Smooth muscle cell (in vitro differentiated cells): ENCODE measurements at regions not wholly inside any gene's neighbourhood (a gene's known extent, or its start where the extent isn't known, plus 50 kb on each side); places are given as distances from the start of the nearest gene placed in this dataset.

Experiments
- DNase-seq: peaks from one replicate; lab custom pipeline; 2025; ENCODE audit not compliant: unreplicated experiment; lab: John Stamatoyannopoulos, UW
- H2AFZ ChIP-seq: fragments of 200-600 bp; sonication (generic); 2 replicates; pipeline ENCODE4 v1.6.0; 2016; ENCODE audit warnings: antibody characterized with exemption, low read depth, mild to moderate bottlenecking
- H3F3A ChIP-seq: fragments of 200-600 bp; sonication (generic); 2 replicates; pipeline ENCODE4 v1.6.0; 2017; ENCODE audit warnings: antibody characterized with exemption, low read depth
- H3K27ac ChIP-seq: fragments of 200-600 bp; sonication (generic); 2 replicates; pipeline ENCODE4 v1.5.1; 2016; ENCODE audit warnings: low read depth, mild to moderate bottlenecking
- H3K27me3 ChIP-seq: fragments of 200-600 bp; sonication (generic); 2 replicates; pipeline ENCODE4 v1.6.1; 2016; ENCODE audit warnings: low read depth, mild to moderate bottlenecking
- H3K36me3 ChIP-seq: fragments of 200-600 bp; sonication (generic); 2 replicates; pipeline ENCODE4 v1.5.1; 2016; ENCODE audit warnings: low read depth
- H3K4me1 ChIP-seq: fragments of 200-600 bp; sonication (generic); 2 replicates; pipeline ENCODE4 v1.5.1; 2016; ENCODE audit warnings: low read depth
- H3K4me2 ChIP-seq: fragments of 200-600 bp; sonication (generic); 2 replicates; pipeline ENCODE4 v1.6.0; 2016; ENCODE audit warnings: mild to moderate bottlenecking
- H3K4me3 ChIP-seq: fragments of 200-600 bp; sonication (generic); 2 replicates; pipeline ENCODE4 v1.5.1; 2016; ENCODE audit warnings: mild to moderate bottlenecking
- H3K79me2 ChIP-seq: fragments of 200-600 bp; sonication (generic); 2 replicates; pipeline ENCODE4 v1.6.0; 2016; ENCODE audit warnings: low read depth, mild to moderate bottlenecking
- H3K9ac ChIP-seq: fragments of 200-600 bp; sonication (generic); 2 replicates; pipeline ENCODE4 v1.6.0; 2016; ENCODE audit warnings: low read depth
- H3K9me3 ChIP-seq: fragments of 200-600 bp; sonication (generic); replicated peaks from 2 replicates; pipeline ENCODE4 v1.5.1; 2016; ENCODE audit warnings: low read depth
- H4K20me1 ChIP-seq: fragments of 200-600 bp; sonication (generic); 2 replicates; pipeline ENCODE4 v1.6.0; 2016; ENCODE audit warnings: low read depth
- CTCF ChIP-seq: fragments of 200-600 bp; sonication (generic); IDR thresholded peaks from 2 replicates; pipeline ENCODE4 v1.5.1; 2017; ENCODE audit warnings: borderline replicate concordance, mild to moderate bottlenecking, antibody characterized with exemption; ENCODE audit not compliant: insufficient read depth, poor library complexity, severe bottlenecking
- WGBS: methylation state at CpG from one replicate; pipeline ENCODE4 v1.1.7; 2016; ENCODE audit warnings: low lambda C conversion rate; 5-methylcytosine and 5-hydroxymethylcytosine counted together

- WGBS = 47% methylated on average over 7 of the region's 7 CpGs
- no peak for DNase-seq
- H3K27me3 ChIP-seq = no peaks in the 10 kb centered on the region
- H3K79me2 ChIP-seq = no peaks in the 10 kb centered on the region
- H3K4me1 ChIP-seq = peaks cover 9% of the 10 kb centered on the region
- no peaks in the 10 kb centered on the region for H3K9me3 ChIP-seq
- H3K9ac ChIP-seq = no peak overlapping the region
- no peak overlapping the region for H3K27ac ChIP-seq
- H3K36me3 ChIP-seq = no peaks in the 10 kb centered on the region
- no peak overlapping the region for H3K4me2 ChIP-seq
- TF ChIP-seq CTCF = no peak
- no peaks in the 10 kb centered on the region for H3F3A ChIP-seq
- no peaks in the 10 kb centered on the region for H4K20me1 ChIP-seq
- H3K4me3 ChIP-seq = no peak overlapping the region
- no peak overlapping the region for H2AFZ ChIP-seq
Measured at GRCh38 chr6:147909640-147910039, 401.1 kb downstream of the SAMD5 start.

DNA sequence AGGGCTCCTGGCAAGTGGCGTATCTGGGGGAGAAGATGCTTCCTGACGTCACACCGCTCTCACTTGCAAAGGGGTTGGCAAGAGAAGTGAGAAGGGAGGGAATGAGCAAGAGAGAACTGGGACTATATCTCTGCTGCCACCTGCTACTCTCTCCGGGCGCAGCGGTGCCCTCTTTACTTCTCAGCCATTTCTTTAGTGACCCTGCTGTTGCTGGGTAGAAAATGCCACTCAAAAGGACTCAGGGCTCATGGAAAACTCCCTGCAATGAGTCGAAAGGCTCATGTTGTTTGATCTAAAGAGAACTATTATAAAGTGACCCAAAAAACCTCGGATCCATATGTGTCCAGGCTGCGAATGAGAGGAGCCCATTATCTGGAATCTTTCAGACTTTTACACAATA, 401.8 kb downstream of the SAMD5 start:
- Histone ChIP-seq H3K4me2 (no peak overlapping the region), H3K36me3 (no peaks in the 10 kb centered on the region), H3K9ac (no peak overlapping the region)

GRCh38 chr6:147911057-147911456, 402.6 kb downstream of the SAMD5 start:
- 95% methylated on average over 3 of the region's 3 CpGs for WGBS
- Histone ChIP-seq H3K36me3 (no peaks in the 10 kb centered on the region), H3K4me2 (no peak overlapping the region), H3F3A (no peaks in the 10 kb centered on the region), H3K4me1 (peaks cover 4% of the 10 kb centered on the region), H3K79me2 (no peaks in the 10 kb centered on the region), H3K27me3 (no peaks in the 10 kb centered on the region), H3K9me3 (no peaks in the 10 kb centered on the region), H3K27ac (no peak overlapping the region), H3K4me3 (no peak overlapping the region), H2AFZ (no peak overlapping the region), H3K9ac (no peak overlapping the region), H4K20me1 (no peaks in the 10 kb centered on the region)
- no peak for DNase-seq
- TF ChIP-seq CTCF = no peak

More for the DNA sequence above, 401.8 kb downstream of the SAMD5 start:
- Histone ChIP-seq H3F3A (no peaks in the 10 kb centered on the region), H3K4me3 (no peak overlapping the region), H3K4me1 (peaks cover 9% of the 10 kb centered on the region), H3K27ac (no peak overlapping the region), H2AFZ (no peak overlapping the region), H4K20me1 (no peaks in the 10 kb centered on the region), H3K27me3 (no peaks in the 10 kb centered on the region), H3K9me3 (no peaks in the 10 kb centered on the region), H3K79me2 (no peaks in the 10 kb centered on the region)
- no peak for TF ChIP-seq CTCF
- no peak for DNase-seq
- 95% methylated on average over 9 of the region's 9 CpGs for WGBS

GRCh38 chr6:147911686-147912085, 403.2 kb downstream of the SAMD5 start:
- no peak overlapping the region for H3K4me2 ChIP-seq
- no peak for DNase-seq
- no peak overlapping the region for H3K9ac ChIP-seq
- H3K79me2 ChIP-seq = no peaks in the 10 kb centered on the region
- H2AFZ ChIP-seq = no peak overlapping the region
- H4K20me1 ChIP-seq = no peaks in the 10 kb centered on the region
- no peak overlapping the region for H3K27ac ChIP-seq
- WGBS = 90% methylated on average over 2 of the region's 2 CpGs
- no peaks in the 10 kb centered on the region for H3K4me1 ChIP-seq
- no peaks in the 10 kb centered on the region for H3K36me3 ChIP-seq
- TF ChIP-seq CTCF = no peak
- H3F3A ChIP-seq = no peaks in the 10 kb centered on the region
- H3K9me3 ChIP-seq = no peaks in the 10 kb centered on the region
- H3K4me3 ChIP-seq = no peak overlapping the region
- H3K27me3 ChIP-seq = no peaks in the 10 kb centered on the region
